H1 (cell line): ENCODE measurements at regions not wholly inside any gene's neighbourhood (a gene's known extent, or its start where the extent isn't known, plus 50 kb on each side); places are given as distances from the start of the nearest gene placed in this dataset.

Source experiments
- CTCF ChIA-PET: fragments of 300-600 bp; sonication (Branson Sonifier 250); formaldehyde crosslinking; loops from one replicate; lab custom pipeline; 2021; ENCODE audit not compliant: partially characterized antibody; lab: Charles Lee
- POLR2A ChIA-PET: fragments of 300-600 bp; sonication (Branson Sonifier 250); formaldehyde crosslinking; loops from one replicate; lab custom pipeline; 2021; ENCODE audit warnings: inconsistent platforms; ENCODE audit not compliant: partially characterized antibody; lab: Charles Lee
- DNase-seq, 2 experiments: peaks; one replicate each; pipeline versions ENCODE4 v3.0.0 to v3.0.0-alpha.2; 2010 to 2022; ENCODE audit warnings: low spot score in 2 of 2, low read depth in 1 of 2, mixed read lengths in 1 of 2
- FAIRE-seq: peaks from 2 replicates; lab custom pipeline; 2011; peaks lifted over from hg19 to GRCh38; lab: Jason Lieb, UNC
- H2AFZ ChIP-seq: 2 replicates; pipeline ENCODE4 v1.8.1; 2012; ENCODE audit warnings: low read length, inconsistent platforms
- H2AK5ac ChIP-seq: 2 replicates; pipeline ENCODE4 v1.6.1; 2013; ENCODE audit warnings: low read depth, low read length
- H2BK120ac ChIP-seq: replicated peaks from 2 replicates; pipeline ENCODE3; 2013; ENCODE audit warnings: low read depth, low read length, inconsistent platforms
- H2BK12ac ChIP-seq: 2 replicates; pipeline ENCODE4 v1.6.1; 2013; ENCODE audit warnings: low read depth, low read length
- H2BK15ac ChIP-seq: 2 replicates; pipeline ENCODE4 v1.6.1; 2013; ENCODE audit warnings: low read length
- H2BK20ac ChIP-seq: 2 replicates; pipeline ENCODE4 v1.6.1; 2013; ENCODE audit warnings: low read length
- H2BK5ac ChIP-seq: 2 replicates; pipeline ENCODE4 v1.6.1; 2013; ENCODE audit warnings: low read depth, low read length
- H3K14ac ChIP-seq: 2 replicates; pipeline ENCODE4 v1.6.1; 2013; ENCODE audit warnings: inconsistent platforms; ENCODE audit not compliant: insufficient read length
- H3K18ac ChIP-seq: 2 replicates; pipeline ENCODE4 v1.6.1; 2013; ENCODE audit warnings: low read length; ENCODE audit errors: extremely low read depth
- H3K23ac ChIP-seq: 2 replicates; pipeline ENCODE4 v1.6.1; 2013; ENCODE audit warnings: inconsistent platforms; ENCODE audit not compliant: insufficient read length
- H3K23me2 ChIP-seq: 2 replicates; pipeline ENCODE4 v1.6.1; 2013; ENCODE audit warnings: low read depth, low read length
- H3K27ac ChIP-seq: 2 replicates; pipeline ENCODE4 v1.6.1; 2011; ENCODE audit warnings: low read depth, low read length, inconsistent platforms
- H3K27me3 ChIP-seq, 4 experiments: replicated peaks in 1 of 4; 1 replicate in 1 of 4; 2 replicates in 3 of 4; pipeline versions ENCODE4 v1.6.1 to v1.8.1; 2011 to 2013; ENCODE audit warnings: low read length in 3 of 4, mild to moderate bottlenecking in 3 of 4, inconsistent platforms in 2 of 4, mixed read lengths in 2 of 4, moderate library complexity in 1 of 4; ENCODE audit not compliant: control insufficient read depth in 3 of 4, insufficient read depth in 3 of 4; ENCODE audit errors: extremely low read depth in 1 of 4
- H3K36me3 ChIP-seq, 4 experiments: 2 replicates each; pipeline versions ENCODE4 v1.6.1 to v1.8.1; 2011 to 2013; ENCODE audit warnings: mild to moderate bottlenecking in 4 of 4, low read length in 3 of 4, moderate library complexity in 2 of 4, control low read depth in 1 of 4, inconsistent platforms in 1 of 4; ENCODE audit not compliant: insufficient read depth in 4 of 4, control insufficient read depth in 2 of 4
- H3K4ac ChIP-seq: replicated peaks from 2 replicates; pipeline ENCODE3; 2013; ENCODE audit warnings: low read length, low read depth, mixed read lengths, inconsistent platforms; ENCODE audit not compliant: insufficient read length
- H3K4me1 ChIP-seq, 4 experiments: replicated peaks in 1 of 4; 1 replicate in 1 of 4; 2 replicates in 3 of 4; pipeline versions ENCODE4 v1.6.1 to v1.8.1; 2011 to 2013; ENCODE audit warnings: low read length in 3 of 4, inconsistent platforms in 2 of 4, mixed read lengths in 1 of 4; ENCODE audit not compliant: insufficient read depth in 4 of 4, control insufficient read depth in 3 of 4
- H3K4me2 ChIP-seq, 2 experiments: 2 replicates each; pipeline versions ENCODE4 v1.6.1 to v1.8.1; 2011 to 2013; ENCODE audit warnings: low read depth in 2 of 2, low read length in 2 of 2, control low read depth in 1 of 2, inconsistent platforms in 1 of 2, mild to moderate bottlenecking in 1 of 2; ENCODE audit not compliant: insufficient read depth in 1 of 2
- H3K4me3 ChIP-seq, 4 experiments: fragments of 200-600, 300-600 bp in 1 of 4; sonication (generic), shearing (Covaris generic), sonication (Bioruptor Twin) in 1 of 4; 2 replicates each; pipeline versions ENCODE4 v1.5.1 to v1.8.1; 2011 to 2016; ENCODE audit warnings: low read length in 4 of 4, low read depth in 3 of 4, control low read depth in 2 of 4, inconsistent platforms in 2 of 4, mild to moderate bottlenecking in 2 of 4, mixed read lengths in 1 of 4, moderate library complexity in 1 of 4; ENCODE audit not compliant: insufficient read depth in 2 of 4; ENCODE audit errors: extremely low read depth in 1 of 4
- H3K56ac ChIP-seq: replicated peaks from 2 replicates; pipeline ENCODE3; 2013; ENCODE audit warnings: low read depth, mild to moderate bottlenecking, mixed read lengths, low read length, inconsistent platforms; ENCODE audit not compliant: insufficient read length
- H3K79me1 ChIP-seq: 2 replicates; pipeline ENCODE4 v1.6.1; 2013; ENCODE audit warnings: low read depth, low read length, control low read depth
- H3K79me2 ChIP-seq, 2 experiments: 2 replicates each; pipeline versions ENCODE4 v1.6.1 to v1.8.1; 2012 to 2013; ENCODE audit warnings: low read length in 2 of 2, mild to moderate bottlenecking in 2 of 2, inconsistent platforms in 1 of 2; ENCODE audit not compliant: insufficient read depth in 2 of 2, control insufficient read depth in 1 of 2
- H3K9ac ChIP-seq, 4 experiments: replicated peaks in 1 of 4; 1 replicate in 1 of 4; 2 replicates in 3 of 4; pipeline versions ENCODE4 v1.6.1 to v1.8.1; 2011 to 2013; ENCODE audit warnings: low read depth in 3 of 4, low read length in 3 of 4, control low read depth in 2 of 4, mild to moderate bottlenecking in 2 of 4, moderate library complexity in 2 of 4, inconsistent platforms in 1 of 4; ENCODE audit errors: extremely low read depth in 1 of 4
- H3K9me3 ChIP-seq, 2 experiments: 2 replicates each; pipeline versions ENCODE4 v1.6.1 to v1.8.1; 2012 to 2013; ENCODE audit warnings: mild to moderate bottlenecking in 2 of 2, moderate library complexity in 2 of 2, control low read depth in 1 of 2, inconsistent platforms in 1 of 2, low read depth in 1 of 2, low read length in 1 of 2, mixed read lengths in 1 of 2; ENCODE audit not compliant: insufficient read depth in 2 of 2
- H4K20me1 ChIP-seq, 2 experiments: replicated peaks in 1 of 2; 2 replicates each; pipeline versions ENCODE3 to v1.8.1; 2011 to 2013; ENCODE audit warnings: inconsistent platforms in 2 of 2, low read length in 2 of 2, mild to moderate bottlenecking in 1 of 2; ENCODE audit not compliant: insufficient read depth in 2 of 2, control insufficient read depth in 1 of 2
- H4K5ac ChIP-seq: 2 replicates; pipeline ENCODE4 v1.6.1; 2013; ENCODE audit warnings: low read length, low read depth, mixed read lengths, inconsistent platforms; ENCODE audit not compliant: insufficient read length
- H4K8ac ChIP-seq: 2 replicates; pipeline ENCODE4 v1.8.0; 2013; ENCODE audit warnings: mild to moderate bottlenecking, moderate library complexity, low read length, inconsistent platforms; ENCODE audit not compliant: insufficient read depth; ENCODE audit errors: extremely low read depth
- H4K91ac ChIP-seq: replicated peaks from 2 replicates; pipeline ENCODE3; 2013; ENCODE audit warnings: low read length, mixed read lengths, inconsistent platforms; ENCODE audit not compliant: insufficient read length
- BRCA1 ChIP-seq: IDR thresholded peaks from 2 replicates; pipeline ENCODE4 v1.6.1; 2012; ENCODE audit warnings: low read depth, low read length, improper control_type of control experiment
- EZH2 ChIP-seq: fragments of 200-600 bp; sonication (generic); IDR thresholded peaks from 2 replicates; pipeline ENCODE4 v1.7.1; 2012; ENCODE audit warnings: low read depth, mild to moderate bottlenecking, moderate library complexity, low read length, inconsistent platforms; ENCODE audit not compliant: severe bottlenecking
- JUND ChIP-seq: IDR thresholded peaks from 2 replicates; pipeline ENCODE4 v1.6.1; 2011; ENCODE audit warnings: mild to moderate bottlenecking, improper control_type of control experiment, low read length
- RBBP5 ChIP-seq: IDR thresholded peaks from 2 replicates; pipeline ENCODE4 v1.7.1; 2012; ENCODE audit warnings: low read depth, mild to moderate bottlenecking, inconsistent platforms, low read length, moderate library complexity, borderline replicate concordance
- RNF2 ChIP-seq: fragments of 200-900, 300-1000 bp; sonication (generic); IDR thresholded peaks from 2 replicates; pipeline ENCODE4 v1.7.1; 2016; ENCODE audit warnings: borderline replicate concordance, low read depth, mild to moderate bottlenecking, antibody characterized with exemption, low read length; ENCODE audit not compliant: poor library complexity, severe bottlenecking; ENCODE audit errors: missing control alignments
- SIX5 ChIP-seq: IDR thresholded peaks from 2 replicates; pipeline ENCODE4 v1.6.1; 2011; ENCODE audit warnings: mild to moderate bottlenecking, low read depth, low read length
- TEAD4 ChIP-seq: IDR thresholded peaks from 2 replicates; pipeline ENCODE4 v1.6.1; 2012; ENCODE audit warnings: low read depth, low read length, inconsistent platforms, mixed read lengths
- ZNF274 ChIP-seq: IDR thresholded peaks from 2 replicates; pipeline ENCODE4 v1.7.0; 2012; ENCODE audit warnings: low read length, borderline replicate concordance; ENCODE audit errors: extremely low read depth
- WGBS, 2 experiments: shearing (Covaris generic) in 1 of 2; methylation state at CpG; one replicate each; pipeline versions ENCODE4 v1.1.6 to v1.1.7; 2013 to 2015; ENCODE audit warnings: low lambda C conversion rate in 2 of 2, mixed read lengths in 2 of 2, inconsistent platforms in 1 of 2, low coverage in 1 of 2, missing lambda C conversion rate in 1 of 2; ENCODE audit not compliant: insufficient replicate concordance in 2 of 2, insufficient coverage in 1 of 2, insufficient read length in 1 of 2; ENCODE audit errors: extremely low coverage in 1 of 2, missing lambda C conversion rate in 1 of 2; 5-methylcytosine and 5-hydroxymethylcytosine counted together

GRCh38 chr7:131097662-131098376 lies 229.9 kb upstream of the MKLN1 start:
- H2BK20ac ChIP-seq = no peak overlapping the region
- no peak overlapping the region for H2BK12ac ChIP-seq
- H3K23me2 ChIP-seq = no peaks in the 10 kb centered on the region
- no peak overlapping the region for H2BK5ac ChIP-seq
- H2AK5ac ChIP-seq = no peak overlapping the region
- WGBS, 2 experiments = 87% methylated on average over 13 of the region's 13 CpGs; no CpG with 5 or more reads in 1 of the 2 experiments
- H3K79me1 ChIP-seq = no peaks in the 10 kb centered on the region; the same call in 1 of the 2 replicates
- no peak overlapping the region for H3K14ac ChIP-seq
- H3K9me3 ChIP-seq = no peaks in the 10 kb centered on the region
- no peak overlapping the region for H3K23ac ChIP-seq
- no peak overlapping the region for H2AFZ ChIP-seq
- no peak overlapping the region for H4K91ac ChIP-seq
- FAIRE-seq (no peak), DNase-seq (no peak)
- H2BK120ac ChIP-seq = no peak overlapping the region
- no peak overlapping the region for H3K9ac ChIP-seq
- no peak for TF ChIP-seq JUND
- TF ChIP-seq RNF2 = no peak
- TF ChIP-seq SIX5 = no peak
- no peak for TF ChIP-seq TEAD4
- TF ChIP-seq ZNF274 = no peak
- no peak for TF ChIP-seq EZH2
- no peak for TF ChIP-seq BRCA1
- no peak for TF ChIP-seq RBBP5
- H3K4me3 ChIP-seq = no peak overlapping the region
- H4K20me1 ChIP-seq = no peaks in the 10 kb centered on the region
- H4K5ac ChIP-seq = no peak overlapping the region
- no peak overlapping the region for H3K18ac ChIP-seq
- ChIA-PET POLR2A (interaction anchor here (1.1 kb wide), 1 partner anchor 112 kb away, joined by 3 read pairs; no protein-coding TSS in a partner anchor), CTCF (interaction anchor here (1.2 to 2.0 kb wide), 2 partner anchors 11 to 201 kb away, joined by 5 read pairs; no protein-coding TSS in a partner anchor)
- H3K56ac ChIP-seq = no peak overlapping the region
- H3K4me2 ChIP-seq = no peak overlapping the region
- H3K27me3 ChIP-seq = no peaks in the 10 kb centered on the region
- H3K79me2 ChIP-seq = peaks cover 5 to 75% of the 10 kb centered on the region in 2 experiments
- peaks cover 0 to 3% (median 0%) of the 10 kb centered on the region in 4 experiments; a peak in 1 of 8 replicates for H3K36me3 ChIP-seq
- no peak overlapping the region for H2BK15ac ChIP-seq
- H4K8ac ChIP-seq = no peak overlapping the region
- peaks cover 0 to 15% (median 4%) of the 10 kb centered on the region in 4 experiments; a peak in 3 of 7 replicates for H3K4me1 ChIP-seq
- no peak overlapping the region for H3K27ac ChIP-seq
- no peak overlapping the region for H3K4ac ChIP-seq
